Thymus (tissue), 11 donors: ENCODE measurements at regions not wholly inside any gene's neighbourhood (a gene's known extent, or its start where the extent isn't known, plus 50 kb on each side); places are given as distances from the start of the nearest gene placed in this dataset.

Source experiments
- DNase-seq, 9 donors: peaks; one replicate each; pipeline ENCODE4 v3.0.0-alpha.2; 2013; ENCODE audit warnings: low spot score in 9 of 9, low read depth in 6 of 9, missing footprints in 1 of 9
- H3K27ac ChIP-seq, 2 donors: one replicate each; pipeline ENCODE4 v1.5.1; 2013; ENCODE audit warnings: control low read depth in 1 of 2, low read depth in 1 of 2, low read length in 1 of 2, mild to moderate bottlenecking in 1 of 2, moderate library complexity in 1 of 2
- H3K27me3 ChIP-seq, 2 donors: one replicate each; pipeline ENCODE4 v1.5.1; 2013; ENCODE audit warnings: low read length in 1 of 2; ENCODE audit not compliant: control insufficient read depth in 2 of 2, insufficient read depth in 1 of 2
- H3K36me3 ChIP-seq, 2 donors: one replicate each; pipeline ENCODE4 v1.5.1; 2013; ENCODE audit warnings: low read length in 1 of 2, mild to moderate bottlenecking in 1 of 2, moderate library complexity in 1 of 2; ENCODE audit not compliant: control insufficient read depth in 2 of 2, insufficient read depth in 2 of 2
- H3K4me1 ChIP-seq, 2 donors: one replicate each; pipeline ENCODE4 v1.5.1; 2013; ENCODE audit warnings: low read length in 2 of 2; ENCODE audit not compliant: control insufficient read depth in 2 of 2, insufficient read depth in 2 of 2
- H3K4me3 ChIP-seq, 2 donors: one replicate each; pipeline ENCODE4 v1.5.1; 2013; ENCODE audit warnings: low read length in 2 of 2, control low read depth in 1 of 2, mild to moderate bottlenecking in 1 of 2
- H3K9me3 ChIP-seq, 2 donors: one replicate each; pipeline ENCODE4 v1.5.1; 2013; ENCODE audit warnings: low read length in 1 of 2, mild to moderate bottlenecking in 1 of 2; ENCODE audit not compliant: control insufficient read depth in 2 of 2, insufficient read depth in 1 of 2
- WGBS: extraction: QIAGEN DNeasy Blood & Tissue Kit; methylation state at CpG from one replicate; pipeline ENCODE4 v1.1.7; 2013; 5-methylcytosine and 5-hydroxymethylcytosine counted together
- donor health status: healthy.

- Histone ChIP-seq H3K9me3 (no peaks in the 10 kb centered on the region), H3K4me3 (no peak overlapping the region), H3K4me1 (no peaks in the 10 kb centered on the region), H3K27ac (no peak overlapping the region), H3K36me3 (no peaks in the 10 kb centered on the region), H3K27me3 (no peaks in the 10 kb centered on the region)
- DNase-seq = no peak
- 93% methylated on average over 7 of the region's 7 CpGs for WGBS
These were observed 173.9 kb upstream of the SKOR2 start for GRCh38 chr18:47425365-47425764.

GRCh38 chr18:47422524-47422923 lies 171.1 kb upstream of the SKOR2 start:
- H3K4me1 ChIP-seq = no peaks in the 10 kb centered on the region
- no peak overlapping the region for H3K4me3 ChIP-seq
- no peak overlapping the region for H3K27ac ChIP-seq
- H3K27me3 ChIP-seq = no peaks in the 10 kb centered on the region
- no peaks in the 10 kb centered on the region for H3K36me3 ChIP-seq
- 69% methylated on average over 6 of the region's 6 CpGs for WGBS
- H3K9me3 ChIP-seq = no peaks in the 10 kb centered on the region
- no peak for DNase-seq

- Histone ChIP-seq H3K9me3 (no peaks in the 10 kb centered on the region), H3K27me3 (no peaks in the 10 kb centered on the region), H3K36me3 (no peaks in the 10 kb centered on the region), H3K27ac (no peak overlapping the region), H3K4me3 (no peak overlapping the region), H3K4me1 (no peaks in the 10 kb centered on the region)
- 47% methylated on average over 4 of the region's 4 CpGs for WGBS
- DNase-seq = no peak
These were observed 168.7 kb upstream of the SKOR2 start for GRCh38 chr18:47420130-47420529.

- no peak for DNase-seq
- H3K9me3 ChIP-seq = no peaks in the 10 kb centered on the region
- H3K36me3 ChIP-seq = no peaks in the 10 kb centered on the region
- H3K4me3 ChIP-seq = no peak overlapping the region
- WGBS = 70% methylated on average over 3 of the region's 3 CpGs
- H3K27ac ChIP-seq = no peak overlapping the region
- H3K4me1 ChIP-seq = no peaks in the 10 kb centered on the region
- H3K27me3 ChIP-seq = no peaks in the 10 kb centered on the region
These were observed 167.3 kb upstream of the SKOR2 start for GRCh38 chr18:47418746-47419145.

GRCh38 chr18:47417807-47418206 lies 166.3 kb upstream of the SKOR2 start:
- no peak for DNase-seq
- Histone ChIP-seq H3K36me3 (no peaks in the 10 kb centered on the region), H3K4me1 (no peaks in the 10 kb centered on the region), H3K27me3 (no peaks in the 10 kb centered on the region), H3K4me3 (no peak overlapping the region), H3K27ac (no peak overlapping the region), H3K9me3 (no peaks in the 10 kb centered on the region)
- 65% methylated on average over 2 of the region's 2 CpGs for WGBS

- Histone ChIP-seq H3K27ac (no peak overlapping the region), H3K27me3 (no peaks in the 10 kb centered on the region), H3K9me3 (no peaks in the 10 kb centered on the region), H3K4me1 (no peaks in the 10 kb centered on the region), H3K4me3 (no peak overlapping the region), H3K36me3 (no peaks in the 10 kb centered on the region)
- 66% methylated on average over 4 of the region's 4 CpGs for WGBS
- no peak for DNase-seq
These were observed 164.4 kb upstream of the SKOR2 start for GRCh38 chr18:47415881-47416280.

GRCh38 chr18:47413327-47413726 lies 161.9 kb upstream of the SKOR2 start:
- WGBS = 84% methylated on average over 2 of the region's 2 CpGs
- DNase-seq = no peak
- H3K27me3 ChIP-seq = no peaks in the 10 kb centered on the region
- no peak overlapping the region for H3K4me3 ChIP-seq
- H3K27ac ChIP-seq = no peak overlapping the region
- H3K36me3 ChIP-seq = no peaks in the 10 kb centered on the region
- no peaks in the 10 kb centered on the region for H3K9me3 ChIP-seq
- no peaks in the 10 kb centered on the region for H3K4me1 ChIP-seq

GRCh38 chr18:47412924-47413323 lies 161.5 kb upstream of the SKOR2 start:
- no peaks in the 10 kb centered on the region for H3K4me1 ChIP-seq
- no peaks in the 10 kb centered on the region for H3K27me3 ChIP-seq
- H3K27ac ChIP-seq = no peak overlapping the region
- no peak overlapping the region for H3K4me3 ChIP-seq
- no peak for DNase-seq
- H3K9me3 ChIP-seq = no peaks in the 10 kb centered on the region
- H3K36me3 ChIP-seq = no peaks in the 10 kb centered on the region
- 82% methylated on average over 1 of the region's 1 CpG for WGBS

- Histone ChIP-seq H3K27ac (no peak overlapping the region), H3K27me3 (no peaks in the 10 kb centered on the region), H3K9me3 (no peaks in the 10 kb centered on the region), H3K36me3 (no peaks in the 10 kb centered on the region), H3K4me3 (no peak overlapping the region), H3K4me1 (no peaks in the 10 kb centered on the region)
- 60% methylated on average over 1 of the region's 1 CpG for WGBS
- no peak for DNase-seq
These were observed 159.7 kb upstream of the SKOR2 start for GRCh38 chr18:47411159-47411558.

GRCh38 chr18:47410139-47410538 lies 158.7 kb upstream of the SKOR2 start:
- Histone ChIP-seq H3K27ac (no peak overlapping the region), H3K4me1 (no peaks in the 10 kb centered on the region), H3K4me3 (no peak overlapping the region), H3K9me3 (no peaks in the 10 kb centered on the region), H3K36me3 (no peaks in the 10 kb centered on the region), H3K27me3 (no peaks in the 10 kb centered on the region)
- WGBS = 76% methylated on average over 6 of the region's 6 CpGs
- no peak for DNase-seq
